ENCODE measurements at regions not wholly inside any gene's neighbourhood (a gene's known extent, or its start where the extent isn't known, plus 50 kb on each side); places are given as distances from the start of the nearest gene placed in this dataset.
"Not testable (repeated sequence)": the region's sequence is repeated elsewhere in the genome, so short reads cannot be mapped to it uniquely, and the experiment has no call there.

DNA sequence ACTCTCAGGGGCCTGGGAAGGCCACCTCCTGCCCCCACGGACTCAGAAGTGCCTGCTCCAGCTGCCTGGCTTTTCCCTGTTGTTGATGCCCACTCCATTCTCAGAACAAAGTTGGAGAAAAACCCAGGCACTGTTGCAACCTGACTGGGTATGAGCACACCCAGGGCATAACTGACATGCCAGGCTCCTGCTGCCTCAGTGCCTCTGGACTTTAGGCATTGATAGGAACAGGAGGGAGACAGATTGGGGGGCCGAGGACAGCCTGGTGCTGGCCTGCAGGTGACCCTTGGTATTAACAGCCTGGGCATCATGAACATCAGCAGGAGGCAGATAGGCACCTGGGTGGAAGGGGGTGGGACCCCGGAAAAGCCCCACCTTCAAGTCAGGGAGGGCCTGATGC lies 685.9 kb upstream of the CDH10 start:
- WGBS (ENCODE audit: insufficient coverage): 85% methylated on average over 3 of the region's 3 CpGs

DNA sequence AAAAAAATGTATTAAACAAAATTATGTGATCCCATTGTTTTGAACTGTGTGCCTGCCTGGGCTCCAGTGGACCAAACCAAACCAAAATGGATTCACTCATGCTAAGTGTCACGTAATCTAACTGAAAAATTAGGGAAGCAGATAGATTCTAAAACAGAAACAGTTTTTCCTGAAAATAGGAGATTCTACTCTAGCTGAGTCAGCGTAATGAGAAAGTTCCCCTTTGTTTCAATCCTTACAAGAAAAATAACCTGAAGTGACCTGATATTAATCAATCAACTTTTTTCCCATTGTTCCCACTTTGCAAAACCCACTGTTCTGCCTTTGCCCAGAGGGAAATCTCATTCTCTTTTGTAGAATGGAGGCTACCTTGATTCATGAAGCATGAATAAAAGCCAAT lies 682.4 kb upstream of the CDH10 start:
- DNase-seq (ENCODE audit: low read depth in 4 of 6, low spot score in 6 of 6): no peak
- 83% methylated on average over 1 of the region's 2 CpGs for WGBS (ENCODE audit: insufficient coverage)

More for the DNA sequence above, 685.9 kb upstream of the CDH10 start:
- no peak for DNase-seq (ENCODE audit: low read depth in 4 of 6, low spot score in 6 of 6)
- Histone ChIP-seq H3K9me3 (ENCODE audit: control insufficient read depth, insufficient read depth, low read length) (peaks cover 2% of the 10 kb centered on the region), H3K27ac (ENCODE audit: low read depth, low read length) (no peak overlapping the region), H3K36me3 (ENCODE audit: control insufficient read depth, insufficient read depth, low read length) (no peaks in the 10 kb centered on the region), H3K4me3 (ENCODE audit: low read depth, low read length) (no peak overlapping the region), H3K4me1 (ENCODE audit: control insufficient read depth, insufficient read depth, low read length) (no peaks in the 10 kb centered on the region), H3K27me3 (ENCODE audit: control insufficient read depth, insufficient read depth, low read length) (no peaks in the 10 kb centered on the region)

DNA sequence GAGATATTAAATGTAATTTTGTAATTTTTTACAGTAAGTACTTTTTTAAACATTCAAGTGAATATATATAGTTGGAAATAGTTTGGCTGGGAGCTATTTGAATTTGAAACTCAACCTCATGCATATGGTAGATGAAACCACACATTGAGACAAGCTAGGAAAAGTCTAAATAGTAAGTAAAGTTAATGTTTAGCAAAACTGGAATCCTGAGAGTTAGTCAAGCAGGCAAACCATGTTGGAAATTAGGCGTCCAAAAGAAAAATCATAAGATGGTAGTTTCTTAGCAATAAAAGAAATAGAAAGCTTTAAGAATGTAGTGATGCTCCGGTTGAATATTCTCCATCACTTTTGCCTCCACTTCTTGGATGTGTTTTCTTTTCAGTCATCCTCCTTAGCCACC lies 657.1 kb upstream of the CDH10 start:
- WGBS (ENCODE audit: insufficient coverage): no CpG with 5 or more reads among the region's 2 CpGs
- H3K27ac ChIP-seq (ENCODE audit: low read depth, low read length): no peak overlapping the region
- no peaks in the 10 kb centered on the region for H3K27me3 ChIP-seq (ENCODE audit: control insufficient read depth, insufficient read depth, low read length)
- no peaks in the 10 kb centered on the region for H3K4me1 ChIP-seq (ENCODE audit: control insufficient read depth, insufficient read depth, low read length)
- DNase-seq (ENCODE audit: low read depth in 4 of 6, low spot score in 6 of 6): no peak
- H3K36me3 ChIP-seq (ENCODE audit: control insufficient read depth, insufficient read depth, low read length): no peaks in the 10 kb centered on the region
- H3K4me3 ChIP-seq (ENCODE audit: low read depth, low read length): no peak overlapping the region
- no peaks in the 10 kb centered on the region for H3K9me3 ChIP-seq (ENCODE audit: control insufficient read depth, insufficient read depth, low read length)

More for the DNA sequence above, 682.4 kb upstream of the CDH10 start:
- no peak overlapping the region for H3K27ac ChIP-seq (ENCODE audit: low read depth, low read length)
- no peaks in the 10 kb centered on the region for H3K27me3 ChIP-seq (ENCODE audit: control insufficient read depth, insufficient read depth, low read length)
- peaks cover 2% of the 10 kb centered on the region for H3K9me3 ChIP-seq (ENCODE audit: control insufficient read depth, insufficient read depth, low read length)
- H3K4me3 ChIP-seq (ENCODE audit: low read depth, low read length): no peak overlapping the region
- H3K4me1 ChIP-seq (ENCODE audit: control insufficient read depth, insufficient read depth, low read length): no peaks in the 10 kb centered on the region
- H3K36me3 ChIP-seq (ENCODE audit: control insufficient read depth, insufficient read depth, low read length): no peaks in the 10 kb centered on the region

DNA sequence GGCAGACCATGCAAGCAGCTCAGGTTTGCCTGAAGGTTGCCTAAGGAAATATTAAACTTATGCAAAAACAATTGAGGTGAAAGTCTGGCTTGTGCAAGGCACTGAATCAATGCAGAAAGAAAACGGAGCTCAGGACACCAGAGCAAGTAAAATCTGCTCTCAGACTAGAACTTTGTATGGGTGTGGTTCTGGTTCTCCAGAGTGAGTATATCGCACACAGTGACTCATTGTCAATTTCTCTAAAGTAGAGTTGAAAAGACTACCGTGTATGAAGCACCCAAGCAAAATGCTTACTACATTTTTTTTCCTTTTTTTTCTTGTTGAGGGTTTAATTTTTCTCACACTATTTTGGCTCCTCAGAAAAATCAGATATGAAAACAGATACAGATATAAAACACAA lies 650.3 kb upstream of the CDH10 start:
- 80% methylated on average over 1 of the region's 3 CpGs for WGBS (ENCODE audit: insufficient coverage)
- no peaks in the 10 kb centered on the region for H3K4me1 ChIP-seq (ENCODE audit: control insufficient read depth, insufficient read depth, low read length)
- no peak overlapping the region for H3K4me3 ChIP-seq (ENCODE audit: low read depth, low read length)
- no peaks in the 10 kb centered on the region for H3K36me3 ChIP-seq (ENCODE audit: control insufficient read depth, insufficient read depth, low read length)
- DNase-seq (ENCODE audit: low read depth in 4 of 6, low spot score in 6 of 6): no peak
- no peak overlapping the region for H3K27ac ChIP-seq (ENCODE audit: low read depth, low read length)
- no peaks in the 10 kb centered on the region for H3K9me3 ChIP-seq (ENCODE audit: control insufficient read depth, insufficient read depth, low read length)
- no peaks in the 10 kb centered on the region for H3K27me3 ChIP-seq (ENCODE audit: control insufficient read depth, insufficient read depth, low read length)

DNA sequence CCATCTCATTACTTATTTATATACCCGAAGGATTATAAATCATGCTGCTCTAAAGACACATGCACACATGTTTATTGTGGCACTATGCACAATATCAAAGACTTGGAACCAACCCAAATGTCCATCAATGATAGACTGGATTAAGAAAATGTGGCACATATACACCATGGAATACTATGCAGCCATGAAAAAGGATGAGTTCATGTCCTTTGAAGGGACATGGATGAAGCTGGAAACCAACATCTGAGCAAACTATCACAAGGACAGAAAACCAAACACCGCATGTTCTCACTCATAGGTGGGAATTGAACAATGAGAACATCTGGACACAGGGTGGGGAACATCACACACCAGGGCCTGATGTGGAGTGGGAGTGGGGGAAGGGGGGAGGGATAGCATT lies 645.0 kb upstream of the CDH10 start:
- H3K9me3 ChIP-seq (ENCODE audit: control insufficient read depth, insufficient read depth, low read length); H3K27me3 ChIP-seq (ENCODE audit: control insufficient read depth, insufficient read depth, low read length); H3K4me3 ChIP-seq (ENCODE audit: low read depth, low read length); DNase-seq (ENCODE audit: low read depth in 4 of 6, low spot score in 6 of 6); H3K36me3 ChIP-seq (ENCODE audit: control insufficient read depth, insufficient read depth, low read length); H3K27ac ChIP-seq (ENCODE audit: low read depth, low read length); H3K4me1 ChIP-seq (ENCODE audit: control insufficient read depth, insufficient read depth, low read length): not testable (repeated sequence)
- WGBS (ENCODE audit: insufficient coverage): 100% methylated on average over 1 of the region's 2 CpGs

DNA sequence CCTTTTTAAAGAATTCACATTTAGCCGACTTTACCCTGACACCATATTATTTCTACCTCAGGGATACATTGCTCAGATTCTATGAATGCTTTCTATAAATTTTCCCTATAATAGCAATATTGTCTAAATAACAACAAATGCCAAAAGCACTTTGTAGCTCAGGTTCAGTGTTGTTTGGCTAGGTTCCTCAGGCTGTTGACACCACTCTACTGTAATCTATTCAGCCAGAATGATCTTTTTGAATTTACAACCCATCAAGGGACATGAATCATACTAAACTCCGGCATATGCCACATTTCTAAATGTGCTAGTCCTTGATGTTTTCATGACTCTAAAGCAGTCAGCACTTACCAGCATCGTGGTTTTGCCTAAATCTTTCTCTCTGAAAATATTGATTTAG lies 641.5 kb upstream of the CDH10 start:
- no peak overlapping the region for H3K27ac ChIP-seq (ENCODE audit: low read depth, low read length)
- no peaks in the 10 kb centered on the region for H3K27me3 ChIP-seq (ENCODE audit: control insufficient read depth, insufficient read depth, low read length)
- no peaks in the 10 kb centered on the region for H3K9me3 ChIP-seq (ENCODE audit: control insufficient read depth, insufficient read depth, low read length)
- H3K4me1 ChIP-seq (ENCODE audit: control insufficient read depth, insufficient read depth, low read length): no peaks in the 10 kb centered on the region
- H3K4me3 ChIP-seq (ENCODE audit: low read depth, low read length): no peak overlapping the region
- peak in 2 of 6 donors; percentile 1 to 55 for DNase-seq (ENCODE audit: low read depth in 4 of 6, low spot score in 6 of 6)
- H3K36me3 ChIP-seq (ENCODE audit: control insufficient read depth, insufficient read depth, low read length): no peaks in the 10 kb centered on the region
- no CpG with 5 or more reads among the region's 3 CpGs for WGBS (ENCODE audit: insufficient coverage)

DNA sequence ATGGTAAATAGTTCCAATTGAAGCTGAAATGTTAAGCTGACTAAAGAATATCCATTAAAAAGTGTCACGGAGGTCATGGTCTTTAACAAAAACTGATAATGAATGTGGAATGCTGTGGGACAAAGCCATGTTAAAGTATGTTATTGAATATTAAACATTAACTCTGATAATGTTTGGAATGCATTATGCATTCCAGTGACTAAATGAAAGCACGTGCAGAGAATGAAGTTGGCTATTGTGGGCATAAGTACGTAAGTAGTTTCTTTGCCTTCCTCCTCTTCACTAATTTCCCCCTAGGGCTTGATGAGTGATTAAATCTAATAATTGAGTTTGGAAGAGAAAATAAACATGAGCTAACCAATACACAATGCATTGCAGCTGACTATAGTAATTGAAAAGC lies 640.4 kb upstream of the CDH10 start:
- Histone ChIP-seq H3K9me3 (ENCODE audit: control insufficient read depth, insufficient read depth, low read length) (no peaks in the 10 kb centered on the region), H3K36me3 (ENCODE audit: control insufficient read depth, insufficient read depth, low read length) (no peaks in the 10 kb centered on the region), H3K4me1 (ENCODE audit: control insufficient read depth, insufficient read depth, low read length) (no peaks in the 10 kb centered on the region), H3K27ac (ENCODE audit: low read depth, low read length) (no peak overlapping the region), H3K4me3 (ENCODE audit: low read depth, low read length) (no peak overlapping the region), H3K27me3 (ENCODE audit: control insufficient read depth, insufficient read depth, low read length) (no peaks in the 10 kb centered on the region)
- 100% methylated on average over 1 of the region's 3 CpGs for WGBS (ENCODE audit: insufficient coverage)
- peak in 1 of 6 donors; percentile 25 for DNase-seq (ENCODE audit: low read depth in 4 of 6, low spot score in 6 of 6)

DNA sequence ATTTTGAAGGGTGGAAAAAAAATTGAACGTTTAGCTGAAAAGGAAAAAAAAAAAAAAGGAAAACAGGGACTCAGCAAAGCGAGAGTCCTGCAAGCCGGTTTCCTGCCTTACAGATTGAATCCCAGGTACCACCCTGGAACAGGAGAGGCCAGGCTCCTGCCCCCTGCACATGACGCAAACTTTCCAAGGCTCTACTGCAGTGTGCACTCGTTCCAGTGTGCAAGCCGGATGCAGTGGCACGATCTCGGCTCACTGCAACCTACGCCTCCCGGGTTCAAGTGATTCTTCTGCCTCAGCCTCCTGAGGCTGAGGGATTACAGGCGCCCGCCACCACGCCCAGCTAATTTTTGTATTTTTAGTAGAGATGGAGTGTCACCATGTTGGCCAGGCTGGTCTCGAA lies 618.7 kb upstream of the CDH10 start:
- WGBS (ENCODE audit: insufficient coverage): 95% methylated on average over 14 of the region's 14 CpGs
- H3K9me3 ChIP-seq (ENCODE audit: control insufficient read depth, insufficient read depth, low read length); H3K27me3 ChIP-seq (ENCODE audit: control insufficient read depth, insufficient read depth, low read length); H3K27ac ChIP-seq (ENCODE audit: low read depth, low read length); DNase-seq (ENCODE audit: low read depth in 4 of 6, low spot score in 6 of 6); H3K36me3 ChIP-seq (ENCODE audit: control insufficient read depth, insufficient read depth, low read length); H3K4me1 ChIP-seq (ENCODE audit: control insufficient read depth, insufficient read depth, low read length); H3K4me3 ChIP-seq (ENCODE audit: low read depth, low read length): not testable (repeated sequence)

DNA sequence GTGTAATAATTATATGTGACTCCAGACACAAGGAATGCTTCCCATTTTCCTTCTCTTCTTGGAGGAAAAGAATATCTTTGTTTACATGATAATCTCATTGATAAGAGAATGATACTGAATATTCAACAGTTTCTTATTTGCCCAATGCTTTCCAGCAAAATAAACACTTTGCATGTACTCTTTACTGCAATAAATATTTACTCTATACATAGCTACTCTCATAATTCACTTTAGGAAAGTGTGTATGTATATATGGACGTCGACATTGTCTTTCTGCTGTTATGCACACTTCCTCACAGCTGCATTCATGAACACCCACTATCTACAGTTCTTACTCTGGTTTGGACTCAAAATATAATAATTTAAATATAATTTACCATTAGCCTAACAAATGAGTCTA lies 617.4 kb upstream of the CDH10 start:
- no peaks in the 10 kb centered on the region for H3K4me1 ChIP-seq (ENCODE audit: control insufficient read depth, insufficient read depth, low read length)
- no peaks in the 10 kb centered on the region for H3K27me3 ChIP-seq (ENCODE audit: control insufficient read depth, insufficient read depth, low read length)
- H3K27ac ChIP-seq (ENCODE audit: low read depth, low read length): no peak overlapping the region
- H3K9me3 ChIP-seq (ENCODE audit: control insufficient read depth, insufficient read depth, low read length): no peaks in the 10 kb centered on the region
- no CpG with 5 or more reads among the region's 2 CpGs for WGBS (ENCODE audit: insufficient coverage)
- no peak overlapping the region for H3K4me3 ChIP-seq (ENCODE audit: low read depth, low read length)
- DNase-seq (ENCODE audit: low read depth in 4 of 6, low spot score in 6 of 6): no peak
- H3K36me3 ChIP-seq (ENCODE audit: control insufficient read depth, insufficient read depth, low read length): no peaks in the 10 kb centered on the region

DNA sequence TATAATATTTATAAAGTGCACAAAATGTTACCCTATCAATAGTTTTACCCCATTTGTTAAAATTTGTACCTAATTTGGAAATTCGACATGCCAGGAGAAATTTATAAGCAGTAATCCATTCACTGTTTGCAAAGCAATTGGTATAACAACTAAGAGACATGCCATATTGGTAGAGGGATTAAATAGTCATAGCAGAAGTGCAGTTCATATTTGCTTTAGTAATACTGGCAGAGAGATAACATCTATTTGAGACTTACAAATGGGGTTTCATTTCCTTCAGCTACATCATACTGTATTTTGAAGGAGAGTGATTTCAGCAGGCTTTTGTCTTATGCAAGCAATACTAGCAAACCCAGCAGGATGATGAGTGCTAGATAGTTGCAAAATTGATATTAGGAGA lies 610.4 kb upstream of the CDH10 start:
- Histone ChIP-seq H3K36me3 (ENCODE audit: control insufficient read depth, insufficient read depth, low read length) (no peaks in the 10 kb centered on the region), H3K27me3 (ENCODE audit: control insufficient read depth, insufficient read depth, low read length) (no peaks in the 10 kb centered on the region), H3K4me3 (ENCODE audit: low read depth, low read length) (no peak overlapping the region), H3K9me3 (ENCODE audit: control insufficient read depth, insufficient read depth, low read length) (no peaks in the 10 kb centered on the region), H3K27ac (ENCODE audit: low read depth, low read length) (no peak overlapping the region), H3K4me1 (ENCODE audit: control insufficient read depth, insufficient read depth, low read length) (no peaks in the 10 kb centered on the region)
- DNase-seq (ENCODE audit: low read depth in 4 of 6, low spot score in 6 of 6): no peak
- no CpG with 5 or more reads among the region's 1 CpG for WGBS (ENCODE audit: insufficient coverage)

Measured in spinal cord (tissue), 9 donors.